HG03571 (cell line): ENCODE measurements at regions not wholly inside any gene's neighbourhood (a gene's known extent, or its start where the extent isn't known, plus 50 kb on each side); places are given as distances from the start of the nearest gene placed in this dataset.
"Not testable (repeated sequence)": the region's sequence is repeated elsewhere in the genome, so short reads cannot be mapped to it uniquely, and the experiment has no call there.

Experiments used
- ATAC-seq: cut with Tn5 transposase; IDR thresholded peaks from one replicate; pipeline ENCODE4 v1.9.1; 2021; ENCODE audit not compliant: unreplicated experiment

DNA sequence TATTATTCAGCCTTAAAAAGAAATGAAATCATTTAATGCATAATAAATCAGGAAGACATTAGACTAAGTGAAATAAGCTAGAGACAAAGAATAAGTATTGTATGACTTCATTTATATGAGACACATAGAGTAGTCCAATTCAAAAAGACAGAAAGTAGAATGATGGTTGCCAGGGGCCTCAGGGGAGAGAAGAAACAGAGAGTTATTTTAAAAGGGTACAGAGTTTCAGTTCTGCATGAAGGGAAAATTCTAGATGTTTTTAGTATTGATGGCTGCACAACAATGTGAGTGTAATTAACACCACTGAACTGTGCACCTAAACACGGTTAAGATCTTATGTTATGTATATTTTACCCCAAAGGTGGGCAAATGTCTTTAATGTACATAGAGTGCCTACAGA lies 1407.9 kb upstream of the MAP3K7 start:
- ATAC-seq: no peak

DNA sequence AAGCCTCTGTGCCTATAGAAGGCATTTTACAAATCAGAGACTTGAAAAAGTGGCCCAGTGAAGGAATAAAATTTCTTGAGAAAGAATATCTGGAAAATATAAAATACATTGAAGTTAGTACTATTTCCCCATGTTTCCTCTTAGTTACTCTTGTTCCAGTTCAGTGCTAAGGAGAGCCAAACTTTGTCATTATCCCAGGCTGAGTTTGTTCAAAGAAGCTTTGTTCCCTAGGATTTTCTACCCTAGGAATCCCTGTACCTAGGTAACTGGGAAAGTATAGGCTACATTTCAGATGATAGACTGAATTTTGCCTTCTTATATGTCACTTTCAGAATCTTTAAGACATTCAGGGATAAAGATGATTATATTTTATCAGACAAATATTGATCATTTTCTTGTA lies 1395.7 kb upstream of the MAP3K7 start:
- no peak for ATAC-seq

DNA sequence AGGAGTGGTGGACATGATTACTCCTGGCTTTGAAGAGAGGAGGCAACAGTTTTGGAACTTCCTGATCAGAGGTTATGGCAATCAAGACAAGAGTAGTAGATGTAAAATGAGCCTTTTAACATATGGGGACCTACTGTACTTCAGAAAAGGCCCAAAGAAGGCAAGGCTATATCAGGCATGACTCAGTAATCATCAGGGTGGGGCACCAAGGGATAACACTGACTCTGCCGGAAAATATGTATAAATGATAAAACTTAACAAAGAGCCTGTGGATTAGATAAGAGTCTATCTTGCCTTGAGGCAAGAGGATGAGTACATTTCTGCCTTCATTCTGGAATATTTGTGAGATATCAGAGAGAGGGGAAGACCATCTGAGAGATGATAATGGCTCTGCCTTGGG lies 1389.9 kb upstream of the MAP3K7 start:
- ATAC-seq: no peak

DNA sequence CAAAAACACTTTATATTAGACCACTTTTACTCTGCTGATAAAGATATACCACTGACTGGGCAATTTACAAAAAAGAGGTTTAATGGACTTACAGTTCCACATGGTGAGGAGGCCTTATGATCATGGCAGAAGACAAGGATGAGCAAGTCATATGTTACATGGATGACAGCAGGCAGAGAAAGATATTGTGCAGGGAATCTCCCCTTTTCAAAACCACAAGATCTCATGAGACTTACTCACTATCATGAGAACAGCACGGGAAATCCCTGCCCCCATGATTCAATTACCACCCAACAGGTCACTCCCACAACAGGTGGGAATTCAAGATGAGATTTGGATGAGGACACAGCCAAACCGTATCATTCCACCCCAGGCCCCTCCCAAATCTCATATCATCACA lies 1383.8 kb upstream of the MAP3K7 start:
- ATAC-seq: no peak

DNA sequence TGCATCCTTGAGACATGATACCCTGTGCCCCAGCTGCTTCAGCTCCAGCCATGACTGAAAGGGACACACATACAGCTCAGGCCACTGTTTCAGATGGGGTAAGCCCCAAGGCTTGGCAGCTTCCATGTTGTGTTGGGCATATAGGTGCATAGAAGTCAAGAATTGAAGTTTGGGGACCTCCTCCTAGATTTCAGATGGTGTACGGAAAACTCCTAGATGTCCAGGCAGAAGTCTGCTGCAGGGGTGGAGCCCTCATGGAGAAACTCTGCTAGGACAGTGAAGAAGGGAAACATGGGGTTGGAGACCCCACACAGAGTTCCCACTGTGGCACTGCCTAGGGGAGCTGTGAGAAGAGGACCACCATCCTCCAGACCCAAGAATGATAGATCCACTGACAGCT lies 1379.0 kb upstream of the MAP3K7 start:
- no peak for ATAC-seq

DNA sequence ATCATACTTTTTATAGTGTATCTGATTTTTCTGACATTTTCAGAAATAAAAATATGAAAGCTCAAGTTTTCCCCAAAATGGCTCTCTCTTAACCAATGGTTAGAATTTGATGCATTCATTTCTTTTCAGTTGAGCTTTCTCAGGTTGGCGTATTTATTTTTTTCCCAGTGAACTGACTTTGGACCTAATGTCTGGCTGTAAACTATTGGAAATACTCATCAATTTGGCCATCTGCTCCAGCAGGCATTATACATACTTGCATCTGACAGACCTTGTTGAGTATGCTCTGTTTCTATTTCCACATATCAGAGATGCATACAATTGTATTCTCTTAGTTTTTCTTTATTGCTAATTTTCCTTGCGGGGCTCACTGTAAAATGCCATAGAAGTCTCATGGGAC lies 1374.8 kb upstream of the MAP3K7 start:
- no peak for ATAC-seq

DNA sequence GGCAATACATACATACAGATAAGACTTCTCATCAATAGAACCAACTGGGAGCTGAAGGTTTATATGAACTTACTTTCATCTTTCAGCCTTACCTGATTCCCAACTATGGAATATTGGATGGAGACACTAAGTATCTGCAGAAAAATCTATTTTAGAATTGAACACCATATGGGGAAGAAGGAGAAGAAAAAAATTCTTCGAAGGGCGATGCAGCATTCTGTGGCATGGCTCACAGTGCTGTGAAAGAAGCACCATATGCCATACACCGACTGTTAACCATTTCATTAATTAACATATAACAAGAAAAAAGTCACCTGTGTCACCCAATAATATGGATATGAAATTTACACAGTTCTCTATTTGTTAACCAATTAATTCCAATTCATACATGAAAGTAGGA lies 1374.4 kb upstream of the MAP3K7 start:
- no peak for ATAC-seq

DNA sequence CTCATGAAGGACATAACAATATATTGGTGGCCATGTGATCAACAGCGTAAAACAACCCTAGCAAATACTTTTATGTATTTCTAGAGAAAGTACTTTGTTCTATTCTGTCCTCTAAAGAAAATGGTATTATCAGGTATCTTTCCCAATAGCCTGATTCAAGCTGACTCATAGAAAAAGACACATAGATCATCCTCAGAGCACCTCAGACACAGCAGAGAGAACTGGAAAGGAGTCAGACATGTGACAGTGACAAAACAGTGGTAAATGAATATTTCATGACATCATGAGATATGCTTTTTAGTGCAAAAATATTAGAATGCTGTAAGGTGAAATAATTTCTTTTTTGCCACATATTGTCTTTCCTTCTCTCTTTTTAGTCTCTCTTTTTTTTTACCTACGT lies 1355.0 kb upstream of the MAP3K7 start:
- ATAC-seq: no peak

DNA sequence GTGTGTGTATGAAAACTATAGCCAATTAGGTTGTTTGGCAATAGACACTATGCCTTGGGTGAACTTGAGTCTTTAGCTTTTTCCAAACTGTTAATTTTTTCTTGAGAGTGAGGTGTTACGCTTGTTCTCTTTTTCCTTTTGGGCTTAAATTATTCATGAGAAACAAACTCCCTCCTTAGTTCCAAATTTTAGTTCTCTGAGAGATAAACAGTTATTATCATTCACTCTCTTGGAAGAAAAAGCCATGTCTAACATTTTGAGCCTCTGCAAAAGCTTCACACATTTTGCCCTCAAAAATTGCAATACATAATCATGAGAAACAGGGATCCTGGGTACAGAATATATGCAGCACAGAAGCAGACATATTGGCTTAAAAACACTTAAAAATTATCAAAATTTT lies 1353.9 kb upstream of the MAP3K7 start:
- ATAC-seq: no peak

DNA sequence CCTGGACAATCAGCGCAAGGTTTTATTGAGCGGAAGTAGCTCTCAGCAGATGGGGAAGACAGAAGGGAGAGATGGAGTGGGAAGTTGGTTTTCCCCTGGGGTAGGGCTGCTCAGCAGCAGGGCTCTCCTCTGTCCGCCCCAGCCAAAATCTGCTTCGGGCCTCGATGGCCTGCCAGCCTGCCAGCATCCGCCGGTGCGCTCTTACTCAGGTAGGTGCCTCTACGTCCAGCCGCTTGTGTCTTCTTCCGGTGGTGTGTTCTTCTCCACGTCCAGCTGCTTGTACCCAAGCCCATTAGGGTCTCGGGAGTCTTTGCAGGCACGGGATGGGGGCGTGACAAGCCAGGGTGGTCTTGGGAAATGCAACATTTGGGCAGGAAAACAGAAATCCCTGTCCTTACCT lies 1340.0 kb upstream of the MAP3K7 start:
- no peak for ATAC-seq

DNA sequence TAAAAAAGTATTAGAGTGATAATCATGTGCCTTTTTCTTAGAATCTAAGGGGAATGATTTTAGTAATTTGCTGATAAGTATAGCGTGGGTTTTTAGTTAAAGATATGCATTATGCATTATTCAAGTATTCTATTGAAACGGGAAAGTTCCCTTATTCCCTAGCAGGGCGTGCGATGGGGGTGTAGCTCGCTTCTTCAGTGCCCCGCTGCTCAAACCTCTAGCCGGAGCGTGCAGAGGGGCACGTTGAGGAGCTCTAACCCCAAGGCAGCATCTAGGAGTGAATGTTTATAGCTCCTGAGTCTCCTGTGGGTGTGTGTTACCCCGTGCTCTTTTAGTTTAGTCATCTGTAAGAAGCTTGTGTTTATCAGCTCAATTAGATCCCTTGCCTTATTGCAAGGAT lies 1339.5 kb upstream of the MAP3K7 start:
- ATAC-seq: no peak

DNA sequence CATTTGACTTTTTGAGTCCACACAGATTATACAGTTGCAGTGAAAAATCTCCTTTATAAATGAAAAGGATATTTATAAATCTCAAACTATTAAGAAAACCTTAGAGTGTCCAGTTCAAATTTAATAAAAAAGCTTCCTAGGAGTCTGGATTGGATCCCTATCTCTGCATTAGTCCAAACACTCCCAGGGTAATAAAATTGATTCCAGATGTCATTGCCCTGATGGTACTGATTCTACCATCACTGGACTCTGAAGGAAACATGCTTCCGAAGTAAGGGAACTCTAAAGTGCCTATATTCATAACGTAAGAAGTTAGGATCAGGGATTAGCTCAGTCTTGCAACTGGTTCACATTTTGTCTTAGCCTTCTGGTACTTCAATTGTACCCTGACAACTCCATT lies 1325.1 kb upstream of the MAP3K7 start:
- no peak for ATAC-seq

DNA sequence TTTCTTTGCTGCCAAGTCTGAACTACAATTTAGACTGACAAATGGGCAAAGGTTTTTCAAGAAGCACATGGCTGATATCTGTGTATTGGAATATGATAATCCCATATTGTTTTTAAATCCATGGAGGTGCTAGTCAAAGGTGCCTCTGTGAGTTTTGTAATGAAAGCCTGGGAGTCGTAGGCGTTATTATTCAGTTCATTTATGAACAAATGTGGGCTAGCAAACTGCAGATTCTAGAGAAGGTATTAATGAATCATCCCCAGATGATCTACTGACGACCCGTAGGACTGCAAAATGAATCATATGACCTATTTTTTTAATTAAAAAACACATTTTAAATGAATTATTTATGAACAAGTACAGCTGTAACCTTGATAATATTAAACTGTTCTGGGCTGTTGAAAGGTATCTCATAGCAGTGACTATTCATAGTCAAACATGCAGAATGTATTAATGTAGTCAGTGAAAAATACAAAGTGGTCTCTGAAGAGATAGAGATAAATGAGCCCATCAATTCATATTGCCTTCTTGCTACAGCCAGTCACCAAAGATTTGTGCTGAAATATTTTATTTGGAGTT lies 1317.8 kb upstream of the MAP3K7 start:
- no peak for ATAC-seq

DNA sequence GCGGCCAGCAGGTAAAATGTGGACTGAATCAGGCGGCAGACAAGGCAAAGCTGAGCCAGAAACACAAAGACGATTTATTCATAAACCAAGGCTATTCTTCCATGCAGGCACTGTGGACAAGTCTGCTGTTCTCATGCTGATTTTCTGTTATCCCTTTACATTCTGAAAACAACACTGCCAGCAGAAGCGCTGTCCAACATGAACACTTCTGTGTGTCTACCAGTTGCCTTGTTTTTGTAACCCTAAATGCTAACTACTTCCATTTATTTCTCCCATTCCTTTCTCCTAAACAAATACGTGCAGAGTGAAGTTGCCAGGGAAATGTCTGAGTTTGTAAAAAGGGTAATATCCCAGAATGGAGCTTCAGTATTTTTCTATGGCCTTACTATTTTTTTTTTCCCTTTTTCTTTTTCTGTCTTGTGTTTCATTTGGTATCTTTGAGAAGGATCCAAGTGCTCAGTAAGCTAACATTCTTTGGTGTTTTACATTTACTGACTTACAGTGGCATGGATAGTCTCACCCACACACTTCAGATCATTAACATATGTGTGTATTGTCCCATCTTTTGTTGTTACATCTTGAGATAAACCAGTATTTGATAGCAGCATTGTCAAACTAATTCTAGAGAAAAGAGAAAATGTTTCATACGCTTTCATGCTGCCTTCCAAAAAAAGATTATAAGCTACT lies 1308.9 kb upstream of the MAP3K7 start:
- ATAC-seq: no peak

DNA sequence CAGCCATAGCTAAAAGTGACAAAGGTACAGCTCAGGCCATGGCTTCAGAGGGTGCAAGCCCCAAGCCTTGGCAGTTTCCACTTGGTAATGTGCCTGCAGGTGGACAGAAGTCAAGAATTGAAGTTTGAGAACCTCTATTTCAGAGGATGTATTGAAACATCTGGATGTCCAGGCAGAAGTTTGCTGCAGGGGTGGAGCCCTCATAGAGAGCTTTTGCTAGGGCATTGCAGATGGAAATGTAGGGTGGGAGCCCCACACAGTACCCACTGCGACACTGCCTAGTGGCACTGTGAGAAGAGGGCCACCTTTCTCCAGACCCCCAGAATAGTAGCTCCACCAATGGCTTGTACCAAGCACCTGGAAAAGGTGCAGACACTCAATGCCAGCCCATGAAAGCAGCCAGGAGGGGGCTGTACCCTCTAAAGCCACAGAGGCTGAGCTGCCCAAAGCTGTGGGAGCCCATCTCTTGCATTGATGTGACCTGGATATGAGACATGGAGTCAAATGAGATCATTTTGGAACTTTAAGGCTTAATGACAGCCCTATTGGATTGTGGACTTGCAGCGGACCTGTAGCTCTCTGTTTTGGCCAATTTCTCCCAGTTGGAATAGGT lies 1299.4 kb upstream of the MAP3K7 start:
- no peak for ATAC-seq

DNA sequence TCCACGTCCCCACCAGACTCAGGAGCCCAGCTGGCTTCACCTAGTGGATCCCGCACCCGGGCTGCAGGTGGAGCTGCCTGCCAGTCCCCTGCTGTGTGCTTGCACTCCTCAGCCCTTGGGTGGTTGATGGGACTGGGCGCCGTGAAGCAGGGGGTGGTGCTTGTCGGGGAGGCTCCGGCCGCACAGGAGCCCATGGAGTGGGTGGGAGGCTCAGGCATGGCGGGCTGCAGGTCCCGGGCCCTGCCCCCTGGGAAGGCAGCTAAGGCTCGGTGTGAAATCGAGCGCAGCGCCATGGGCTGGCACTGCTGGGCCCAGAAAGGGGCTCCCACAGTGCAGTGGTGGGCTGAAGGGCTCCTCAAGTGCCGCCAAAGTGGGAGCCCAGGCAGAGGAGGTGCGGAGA lies 1294.9 kb upstream of the MAP3K7 start:
- not testable (repeated sequence) for ATAC-seq

DNA sequence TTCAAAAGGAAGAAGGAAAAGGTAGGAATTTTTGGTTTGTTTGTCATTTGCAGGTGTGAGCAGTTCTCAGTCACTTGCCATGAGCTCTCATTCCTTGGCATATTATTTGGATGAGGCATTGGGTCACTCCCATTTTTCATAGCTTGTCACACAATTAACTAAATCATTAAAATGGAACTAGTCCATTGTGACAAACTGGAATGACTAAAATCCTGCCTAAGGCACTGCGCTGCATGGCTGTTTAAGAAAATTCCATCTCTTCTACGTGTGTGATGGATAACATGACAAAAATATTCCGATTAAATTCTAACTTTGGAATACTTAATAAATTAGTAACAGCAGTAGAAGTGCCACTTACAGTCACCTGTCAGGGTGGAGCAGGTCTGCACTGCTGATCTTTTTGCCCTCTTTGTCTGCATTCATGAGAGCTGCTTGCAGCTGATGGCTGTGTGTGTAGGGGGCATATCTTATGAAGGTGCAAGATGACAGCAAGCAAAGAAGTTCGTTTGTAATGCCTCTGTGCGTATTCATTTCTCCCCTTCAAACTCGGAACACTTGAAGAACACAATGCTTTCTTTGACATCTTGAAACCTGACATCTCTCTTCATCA lies 1292.6 kb upstream of the MAP3K7 start:
- ATAC-seq: no peak

DNA sequence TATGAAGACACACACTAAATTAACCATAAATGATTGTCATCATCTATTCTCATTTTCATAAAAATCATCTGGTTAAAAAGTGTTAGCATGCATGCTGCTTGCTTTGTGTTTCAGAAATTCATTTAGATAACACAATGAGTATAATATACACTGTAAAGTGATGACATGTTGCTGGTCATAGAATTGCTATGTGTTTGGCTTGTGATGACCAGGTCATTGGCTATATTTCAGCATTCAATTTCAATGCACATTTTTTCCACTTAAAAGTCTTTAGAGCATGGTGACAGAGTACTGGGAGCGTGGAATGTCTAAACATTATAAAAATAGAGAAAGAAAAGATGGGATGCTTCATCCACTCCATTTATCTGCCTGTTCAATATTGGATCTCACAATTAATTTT lies 1291.1 kb upstream of the MAP3K7 start:
- no peak for ATAC-seq

DNA sequence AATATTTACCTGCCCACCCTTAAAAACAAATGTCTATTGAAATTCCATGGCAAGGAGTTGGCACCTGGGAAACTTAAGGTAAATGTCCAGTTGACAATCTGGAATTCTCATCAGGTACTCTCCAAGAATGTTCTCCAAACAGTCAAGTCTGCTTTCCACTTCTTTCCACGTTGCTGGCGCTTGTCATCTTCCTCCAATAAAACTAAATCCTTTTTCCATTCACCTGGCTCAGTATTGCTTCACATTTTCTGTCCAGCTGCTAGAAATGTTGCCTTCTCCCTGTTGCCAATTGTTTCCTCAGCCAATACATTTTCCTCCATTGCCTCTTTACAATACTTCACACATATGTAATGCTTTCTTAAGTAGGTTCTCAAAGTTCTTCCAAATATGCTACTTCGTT lies 1288.1 kb upstream of the MAP3K7 start:
- ATAC-seq: no peak

DNA sequence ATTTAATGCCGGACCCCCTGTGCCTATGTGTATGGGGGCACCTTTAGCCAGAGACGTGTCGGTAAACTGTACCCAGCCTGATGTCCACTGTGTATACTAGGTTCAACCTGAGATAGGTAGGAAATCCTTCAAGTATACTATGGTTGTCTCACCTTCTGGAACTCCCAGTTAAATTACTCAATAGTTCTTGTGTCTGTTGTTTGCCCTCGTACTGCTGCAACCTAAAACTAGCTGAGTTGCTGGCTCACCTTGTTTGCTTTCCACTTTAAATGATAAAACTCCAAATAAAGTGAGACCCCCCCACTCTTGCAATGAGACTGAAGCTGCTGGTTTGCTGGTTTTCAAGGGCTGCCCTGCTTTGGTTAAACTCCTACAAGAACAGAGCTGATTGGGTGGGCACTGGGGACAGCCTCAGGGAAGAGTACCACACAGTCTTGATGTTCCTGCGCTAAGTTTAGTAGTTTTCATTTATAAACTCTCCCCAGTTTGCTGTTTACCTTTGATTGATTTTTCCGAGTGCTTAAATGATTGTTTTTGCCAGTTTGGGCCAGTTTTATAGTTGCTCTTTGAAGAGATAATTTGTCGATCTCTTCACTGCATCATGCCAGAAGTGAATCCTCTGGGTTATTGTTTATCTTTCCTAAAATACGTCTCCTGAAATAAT lies 1281.8 kb upstream of the MAP3K7 start:
- ATAC-seq: no peak

DNA sequence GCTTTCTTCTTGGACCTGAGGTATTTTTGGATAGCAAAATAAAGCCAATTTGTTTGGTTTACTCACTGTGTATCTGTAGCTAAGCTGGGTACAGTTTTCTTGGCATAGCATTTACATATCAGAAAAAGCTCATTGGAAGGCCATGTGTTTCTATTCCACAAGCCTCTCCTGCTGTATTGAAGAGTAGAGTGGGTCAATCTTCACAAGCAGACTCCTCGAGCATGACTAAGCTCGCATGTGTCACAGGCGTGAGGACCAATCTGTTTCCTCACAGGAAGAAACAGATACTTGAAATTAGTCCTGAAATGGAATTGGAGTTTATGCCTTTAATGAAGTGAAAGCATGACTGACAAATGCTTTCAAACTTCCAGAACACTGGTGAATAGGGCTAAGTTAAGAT lies 1279.0 kb upstream of the MAP3K7 start:
- no peak for ATAC-seq

DNA sequence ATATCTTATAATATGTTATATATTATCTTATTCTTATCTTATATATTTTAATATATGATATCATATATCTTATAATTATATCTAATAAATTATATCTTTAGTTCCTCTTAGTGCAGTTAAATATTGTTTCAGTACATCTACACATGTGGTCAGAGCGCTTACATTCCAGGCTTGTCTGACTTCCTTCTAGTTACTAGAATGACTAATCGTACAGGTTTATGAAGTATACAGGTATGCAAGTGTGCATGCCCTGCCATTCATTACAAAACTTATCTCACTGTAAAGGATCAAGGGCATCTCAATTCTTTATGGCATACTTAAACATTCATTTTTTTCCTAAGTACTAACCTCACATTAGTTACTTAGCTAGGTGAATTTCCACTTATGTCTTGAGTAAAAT lies 1278.0 kb upstream of the MAP3K7 start:
- ATAC-seq: no peak
